ENCODE measurements at regions not wholly inside any gene's neighbourhood (a gene's known extent, or its start where the extent isn't known, plus 50 kb on each side); places are given as distances from the start of the nearest gene placed in this dataset.
A peak's percentile ranks its signal among the peaks of the same experiment; 100 is the strongest.

DNA sequence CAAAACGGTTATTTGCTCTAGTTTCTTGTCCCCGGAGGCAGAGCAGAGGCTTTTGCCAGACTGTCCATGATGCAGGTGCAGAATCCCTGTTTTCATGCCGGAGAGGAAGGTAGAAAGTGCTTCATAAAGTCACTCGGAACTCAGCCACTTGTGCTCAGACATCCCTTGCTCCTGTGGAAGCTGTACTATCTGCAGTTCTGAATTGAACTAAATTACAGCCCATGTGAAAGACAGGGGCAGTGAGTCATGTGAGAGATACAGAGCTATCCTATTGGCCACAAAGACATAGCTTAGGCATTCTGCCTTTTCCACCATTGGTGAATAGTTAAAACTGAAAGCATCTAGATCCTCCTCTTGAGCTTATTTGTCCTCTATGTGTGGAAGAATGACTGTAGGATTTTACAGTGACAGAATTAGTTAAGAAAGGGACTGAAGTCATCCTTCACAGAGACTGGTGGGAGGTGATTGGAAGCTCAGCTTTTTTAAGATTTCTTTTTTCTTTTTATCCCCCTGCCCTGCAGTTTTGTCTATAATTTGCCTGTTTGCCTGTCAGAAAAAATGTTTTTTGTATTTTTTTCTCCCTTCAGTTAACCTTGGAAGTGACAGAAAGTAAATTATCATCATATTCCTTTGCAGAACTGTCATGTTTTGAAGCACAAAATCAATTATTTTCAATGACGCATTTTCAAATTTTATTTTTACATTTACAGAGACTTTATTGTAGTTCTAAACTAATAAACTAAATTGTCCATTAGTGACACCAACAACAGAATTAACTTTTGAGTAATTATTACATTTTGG, 298.6 kb downstream of the PTPRC start:
- H3K27me3 ChIP-seq = no peaks in the 10 kb centered on the region
- peak in 1 of 6 experiments; percentile 12 for TF ChIP-seq CTCF (IDR thresholded peaks at IDR 0.05)
- peak in 1 of 4 donors; percentile 16 for TF ChIP-seq EP300 (IDR thresholded peaks at IDR 0.05)
- TF ChIP-seq POLR2AphosphoS5 (IDR thresholded peaks at IDR 0.05) = peak; percentile 84 to 93
- peak in 3 of 4 donors; percentile 58 to 96 (median 76) for TF ChIP-seq POLR2A (IDR thresholded peaks at IDR 0.05)
- H3K4me1 ChIP-seq = peaks cover 6 to 16% (median 11%) of the 10 kb centered on the region in 4 donors
- ATAC-seq (ENCODE audit: low FRiP score in 2 of 2) (peak; percentile 92 to 97), DNase-seq (peak in 1 of 2 donors; percentile 67)
- no peaks in the 10 kb centered on the region for H3K9me3 ChIP-seq
- 20 to 23% methylated on average over 5 of the region's 5 CpGs for WGBS, 2 donors
- peak overlapping the region; percentile 53 to 80 (median 59) for H3K4me3 ChIP-seq
- H3K27ac ChIP-seq = peak overlapping the region; percentile 73 to 91 (median 85)
- H3K36me3 ChIP-seq = no peaks in the 10 kb centered on the region

GRCh38 chr1:198939286-198939685, 300.4 kb downstream of the PTPRC start:
- DNase-seq (no peak), ATAC-seq (ENCODE audit: low FRiP score in 2 of 2) (no peak)
- Histone ChIP-seq H3K4me1 (peaks cover 0 to 7% (median 2%) of the 10 kb centered on the region in 4 donors), H3K36me3 (no peaks in the 10 kb centered on the region), H3K27ac (no peak overlapping the region), H3K9me3 (no peaks in the 10 kb centered on the region), H3K4me3 (no peak overlapping the region), H3K27me3 (no peaks in the 10 kb centered on the region)
- TF ChIP-seq POLR2AphosphoS5 (IDR thresholded peaks at IDR 0.05) (no peak), CTCF (IDR thresholded peaks at IDR 0.05) (no peak), POLR2A (IDR thresholded peaks at IDR 0.05) (no peak), EP300 (IDR thresholded peaks at IDR 0.05) (no peak)
- 92 to 93% methylated on average over 3 of the region's 3 CpGs for WGBS, 2 donors

DNA sequence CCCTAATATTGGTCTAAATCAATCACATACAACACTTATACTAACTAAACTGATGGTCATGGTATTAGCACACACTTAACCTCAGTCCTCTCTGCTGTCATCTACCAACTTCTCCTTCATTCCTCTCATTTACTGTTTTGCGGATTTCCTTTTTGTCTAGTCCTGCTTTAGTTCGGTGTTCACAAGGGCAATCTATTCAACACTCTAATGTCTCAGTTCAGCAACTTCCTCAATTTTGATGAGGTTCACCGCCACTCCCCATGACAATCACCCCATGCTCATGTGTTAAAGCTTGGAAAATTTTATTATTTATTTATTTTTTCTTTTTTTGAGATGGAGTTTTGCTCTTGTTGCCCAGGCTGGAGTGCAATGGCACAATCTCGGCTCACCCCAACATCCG, 301.1 kb downstream of the PTPRC start:
- Histone ChIP-seq H3K27me3 (no peaks in the 10 kb centered on the region), H3K27ac (no peak overlapping the region), H3K4me3 (no peak overlapping the region), H3K4me1 (peaks cover 0 to under 1% (median 0%) of the 10 kb centered on the region in 4 donors), H3K9me3 (no peaks in the 10 kb centered on the region), H3K36me3 (no peaks in the 10 kb centered on the region)
- no peak for DNase-seq
- WGBS, 2 donors = 93 to 94% methylated on average over 5 of the region's 5 CpGs
- ATAC-seq (ENCODE audit: low FRiP score in 2 of 2) = no peak
- no peak for TF ChIP-seq POLR2AphosphoS5 (IDR thresholded peaks at IDR 0.05)
- no peak for TF ChIP-seq CTCF (IDR thresholded peaks at IDR 0.05)
- TF ChIP-seq EP300 (IDR thresholded peaks at IDR 0.05) = no peak
- TF ChIP-seq POLR2A (IDR thresholded peaks at IDR 0.05) = no peak

- TF ChIP-seq CTCF (IDR thresholded peaks at IDR 0.05) = no peak
- no peak for TF ChIP-seq POLR2AphosphoS5 (IDR thresholded peaks at IDR 0.05)
- no peak for TF ChIP-seq EP300 (IDR thresholded peaks at IDR 0.05)
- TF ChIP-seq POLR2A (IDR thresholded peaks at IDR 0.05) = no peak
- no peaks in the 10 kb centered on the region for H3K9me3 ChIP-seq
- DNase-seq (no peak), ATAC-seq (ENCODE audit: low FRiP score in 2 of 2) (no peak)
- 89 to 94% methylated on average over 4 of the region's 4 CpGs for WGBS, 2 donors
- H3K4me3 ChIP-seq = no peak overlapping the region
- H3K27ac ChIP-seq = no peak overlapping the region
- no peaks in the 10 kb centered on the region for H3K27me3 ChIP-seq
- no peaks in the 10 kb centered on the region for H3K4me1 ChIP-seq
- H3K36me3 ChIP-seq = no peaks in the 10 kb centered on the region
These were observed 303.6 kb downstream of the PTPRC start for GRCh38 chr1:198942466-198942865.

All from upper lobe of left lung (tissue), 6 donors.